HepG2 (cell line): ENCODE measurements at regions not wholly inside any gene's neighbourhood (a gene's known extent, or its start where the extent isn't known, plus 50 kb on each side); places are given as distances from the start of the nearest gene placed in this dataset.

Experiments
- ARID5B ChIP-seq: IDR thresholded peaks from 2 replicates; pipeline ENCODE4 v1.4.0; 2020; ENCODE audit warnings: mild to moderate bottlenecking, missing genetic modification reagents
- FOSL2 ChIP-seq: sonication (generic); formaldehyde crosslinking; IDR thresholded peaks from 2 replicates; pipeline ENCODE4 v1.4.0; 2020; ENCODE audit warnings: missing genetic modification reagents
- KIAA2018 ChIP-seq: sonication (generic); formaldehyde crosslinking; IDR thresholded peaks from 2 replicates; pipeline ENCODE4 v1.5.0; 2020; ENCODE audit warnings: mild to moderate bottlenecking, missing genetic modification reagents, borderline replicate concordance
- RNF219 ChIP-seq: sonication (generic); formaldehyde crosslinking; IDR thresholded peaks from 2 replicates; pipeline ENCODE4 v1.5.0; 2020; ENCODE audit warnings: mild to moderate bottlenecking, missing genetic modification reagents
- SMYD3 ChIP-seq: sonication (generic); formaldehyde crosslinking; IDR thresholded peaks from 2 replicates; pipeline ENCODE4 v1.8.1; 2023; ENCODE audit warnings: mild to moderate bottlenecking, missing genetic modification reagents
- ZGPAT ChIP-seq: IDR thresholded peaks from 2 replicates; pipeline ENCODE4 v1.6.1; 2016; ENCODE audit warnings: mild to moderate bottlenecking
- ZMYM4 ChIP-seq: sonication (generic); formaldehyde crosslinking; IDR thresholded peaks from 2 replicates; pipeline ENCODE4 v1.8.1; 2023; ENCODE audit warnings: mild to moderate bottlenecking, missing genetic modification reagents
- ZNF577 ChIP-seq: sonication (generic); formaldehyde crosslinking; IDR thresholded peaks from 2 replicates; pipeline ENCODE4 v1.4.0; 2020; ENCODE audit warnings: mild to moderate bottlenecking, low read depth, missing genetic modification reagents, borderline replicate concordance
- ZNF740 ChIP-seq: sonication (generic); formaldehyde crosslinking; IDR thresholded peaks from 2 replicates; pipeline ENCODE4 v1.4.0; 2020; ENCODE audit warnings: missing genetic modification reagents
- ZSCAN30 ChIP-seq: sonication (generic); formaldehyde crosslinking; IDR thresholded peaks from 2 replicates; pipeline ENCODE4 v1.5.0; 2020; ENCODE audit warnings: mild to moderate bottlenecking, missing genetic modification reagents

- TF ChIP-seq KIAA2018 (CRISPR knock-in tag): no peak
- peak; percentile 47; the same call in 1 of the 2 replicates for TF ChIP-seq ZGPAT (CRISPR knock-in tag)
- TF ChIP-seq ARID5B (CRISPR knock-in tag): peak; percentile 78
- peak; percentile 38 for TF ChIP-seq FOSL2 (CRISPR knock-in tag)
- TF ChIP-seq ZNF577 (CRISPR knock-in tag): no peak
- TF ChIP-seq ZMYM4 (CRISPR knock-in tag): peak; percentile 37; the same call in 1 of the 2 replicates
- no peak for TF ChIP-seq ZSCAN30 (CRISPR knock-in tag)
- TF ChIP-seq ZNF740 (CRISPR knock-in tag): no peak
- TF ChIP-seq RNF219 (CRISPR knock-in tag): 0 out of 2 replicates have a peak, but pooled peaks have one; percentile 38
- TF ChIP-seq SMYD3 (CRISPR knock-in tag): 0 out of 2 replicates have a peak, but pooled peaks have one; percentile 38
These were observed 51.8 kb upstream of the NPAS2 start (continued) for GRCh38 chr2:100767810-100768806.
